ENCODE measurements at regions not wholly inside any gene's neighbourhood (a gene's known extent, or its start where the extent isn't known, plus 50 kb on each side); places are given as distances from the start of the nearest gene placed in this dataset.

DNA sequence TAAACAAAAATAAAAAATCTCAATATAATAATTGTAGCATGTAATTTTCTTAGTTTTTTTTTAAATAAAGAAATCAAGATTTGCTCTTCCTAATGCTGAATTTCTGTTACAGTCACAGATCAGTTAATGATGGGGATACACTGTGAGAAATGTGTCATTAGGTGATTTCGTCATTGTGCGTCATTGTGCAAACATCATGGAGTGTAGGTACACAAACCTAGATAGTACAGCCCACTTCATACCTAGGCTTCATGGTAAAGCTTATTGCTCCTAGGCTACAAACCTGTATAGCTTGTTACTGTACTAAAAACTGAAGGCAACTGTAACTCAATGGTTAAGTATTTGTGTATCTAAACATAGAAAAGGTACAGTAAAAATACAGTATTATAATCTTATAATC is 74.4 kb upstream of the LSM8 start:
- TF ChIP-seq CTCF (IDR thresholded peaks at IDR 0.05 in 4 of 5, conservative IDR thresholded peaks at IDR 0.05 in 1 of 5) (no peak), POLR2A (IDR thresholded peaks at IDR 0.05) (no peak)
